Stomach (tissue), 4 donors: ENCODE measurements at regions not wholly inside any gene's neighbourhood (a gene's known extent, or its start where the extent isn't known, plus 50 kb on each side); places are given as distances from the start of the nearest gene placed in this dataset.

ENCODE experiments used
- EP300 ChIP-seq: sonication (generic); formaldehyde crosslinking; IDR thresholded peaks from one replicate; pipeline ENCODE4 v1.6.1; 2017; ENCODE audit warnings: antibody characterized with exemption
- TF ChIP-seq, protein P1 (sequence below), 7 experiments: fragments of 450-650 bp in 4 of 7; fragments of 200-600 bp in 3 of 7; sonication (generic) in 3 of 7; IDR thresholded peaks; one replicate each; pipeline ENCODE4 v1.5.1; 2016 to 2019; ENCODE audit warnings: antibody characterized with exemption in 7 of 7, control low read depth in 2 of 7, mild to moderate bottlenecking in 1 of 7

GRCh38 chr16:72657164-72657563, 390.8 kb downstream of the ZFHX3 start:
- TF ChIP-seq, protein P1, sequence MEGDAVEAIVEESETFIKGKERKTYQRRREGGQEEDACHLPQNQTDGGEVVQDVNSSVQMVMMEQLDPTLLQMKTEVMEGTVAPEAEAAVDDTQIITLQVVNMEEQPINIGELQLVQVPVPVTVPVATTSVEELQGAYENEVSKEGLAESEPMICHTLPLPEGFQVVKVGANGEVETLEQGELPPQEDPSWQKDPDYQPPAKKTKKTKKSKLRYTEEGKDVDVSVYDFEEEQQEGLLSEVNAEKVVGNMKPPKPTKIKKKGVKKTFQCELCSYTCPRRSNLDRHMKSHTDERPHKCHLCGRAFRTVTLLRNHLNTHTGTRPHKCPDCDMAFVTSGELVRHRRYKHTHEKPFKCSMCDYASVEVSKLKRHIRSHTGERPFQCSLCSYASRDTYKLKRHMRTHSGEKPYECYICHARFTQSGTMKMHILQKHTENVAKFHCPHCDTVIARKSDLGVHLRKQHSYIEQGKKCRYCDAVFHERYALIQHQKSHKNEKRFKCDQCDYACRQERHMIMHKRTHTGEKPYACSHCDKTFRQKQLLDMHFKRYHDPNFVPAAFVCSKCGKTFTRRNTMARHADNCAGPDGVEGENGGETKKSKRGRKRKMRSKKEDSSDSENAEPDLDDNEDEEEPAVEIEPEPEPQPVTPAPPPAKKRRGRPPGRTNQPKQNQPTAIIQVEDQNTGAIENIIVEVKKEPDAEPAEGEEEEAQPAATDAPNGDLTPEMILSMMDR (IDR thresholded peaks at IDR 0.05) = no peak
- no peak for TF ChIP-seq EP300
